HUES64 (cell line): ENCODE measurements at regions not wholly inside any gene's neighbourhood (a gene's known extent, or its start where the extent isn't known, plus 50 kb on each side); places are given as distances from the start of the nearest gene placed in this dataset.

ENCODE experiments used
- H3K27ac ChIP-seq: 2 replicates; pipeline ENCODE4 v1.7.0; 2013; ENCODE audit warnings: low read depth, low read length, inconsistent platforms
- H3K27me3 ChIP-seq: 2 replicates; pipeline ENCODE4 v1.6.1; 2013; ENCODE audit warnings: mild to moderate bottlenecking, low read length; ENCODE audit not compliant: insufficient read depth
- H3K36me3 ChIP-seq: 2 replicates; pipeline ENCODE4 v1.6.1; 2013; ENCODE audit warnings: mild to moderate bottlenecking, low read length; ENCODE audit not compliant: insufficient read depth
- H3K4me1 ChIP-seq: 2 replicates; pipeline ENCODE4 v1.6.1; 2013; ENCODE audit warnings: mild to moderate bottlenecking, low read length, moderate library complexity; ENCODE audit not compliant: insufficient read depth
- H3K4me3 ChIP-seq: 2 replicates; pipeline ENCODE4 v1.5.1; 2013; ENCODE audit warnings: mild to moderate bottlenecking, low read length, moderate library complexity
- H3K9ac ChIP-seq: 2 replicates; pipeline ENCODE4 v1.6.1; 2013; ENCODE audit warnings: mild to moderate bottlenecking, low read depth, low read length
- H3K9me3 ChIP-seq: 2 replicates; pipeline ENCODE4 v1.6.1; 2013; ENCODE audit warnings: low read depth, low read length; ENCODE audit not compliant: insufficient read depth
- WGBS: fragments of 150-250, 120-280 bp; methylation state at CpG from one replicate; pipeline ENCODE4 v1.1.7; 2013; ENCODE audit warnings: missing lambda C conversion rate; 5-methylcytosine and 5-hydroxymethylcytosine counted together

GRCh38 chr1:201660931-201661822 lies 122.2 kb downstream of the NAV1 start:
- H3K4me1 ChIP-seq = no peaks in the 10 kb centered on the region
- WGBS = 80% methylated on average over 7 of the region's 7 CpGs

GRCh38 chr1:201661823-201662359 lies 123.0 kb downstream of the NAV1 start:
- H3K9me3 ChIP-seq = no peaks in the 10 kb centered on the region
- H3K9ac ChIP-seq = no peak overlapping the region
- 93% methylated on average over 8 of the region's 8 CpGs for WGBS
- H3K27me3 ChIP-seq = no peaks in the 10 kb centered on the region
- no peaks in the 10 kb centered on the region for H3K36me3 ChIP-seq
- no peak overlapping the region for H3K4me3 ChIP-seq
- H3K27ac ChIP-seq = no peak overlapping the region
- no peaks in the 10 kb centered on the region for H3K4me1 ChIP-seq

More at GRCh38 chr1:201660931-201661822, 122.2 kb downstream of the NAV1 start:
- H3K9ac ChIP-seq = no peak overlapping the region
- H3K36me3 ChIP-seq = no peaks in the 10 kb centered on the region
- no peaks in the 10 kb centered on the region for H3K27me3 ChIP-seq
- no peak overlapping the region for H3K27ac ChIP-seq
- H3K4me3 ChIP-seq = no peak overlapping the region
- no peaks in the 10 kb centered on the region for H3K9me3 ChIP-seq

DNA sequence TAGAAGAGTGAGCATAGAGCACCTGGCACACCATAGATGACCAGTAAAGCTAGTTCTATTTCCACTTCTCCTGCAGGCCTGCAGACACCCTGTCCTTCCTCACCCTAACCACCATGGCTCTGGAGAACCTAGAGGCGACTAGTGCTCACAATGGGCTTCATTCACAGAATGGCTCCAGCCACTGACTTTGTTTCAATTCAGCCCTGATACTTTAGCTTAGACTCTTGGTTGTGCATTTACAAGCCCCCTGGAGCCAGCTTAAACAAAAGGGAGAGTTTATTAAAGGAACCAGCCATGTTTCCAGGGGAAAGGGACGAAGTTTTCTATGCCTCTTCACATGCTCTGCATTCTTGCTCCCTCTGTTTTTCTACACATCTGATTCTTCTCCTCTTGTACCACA lies 123.7 kb downstream of the NAV1 start:
- H3K4me1 ChIP-seq = no peaks in the 10 kb centered on the region
- WGBS = 93% methylated on average over 2 of the region's 2 CpGs
- no peak overlapping the region for H3K27ac ChIP-seq
- H3K9ac ChIP-seq = no peak overlapping the region
- no peaks in the 10 kb centered on the region for H3K27me3 ChIP-seq
- H3K36me3 ChIP-seq = no peaks in the 10 kb centered on the region
- H3K9me3 ChIP-seq = no peaks in the 10 kb centered on the region
- no peak overlapping the region for H3K4me3 ChIP-seq

DNA sequence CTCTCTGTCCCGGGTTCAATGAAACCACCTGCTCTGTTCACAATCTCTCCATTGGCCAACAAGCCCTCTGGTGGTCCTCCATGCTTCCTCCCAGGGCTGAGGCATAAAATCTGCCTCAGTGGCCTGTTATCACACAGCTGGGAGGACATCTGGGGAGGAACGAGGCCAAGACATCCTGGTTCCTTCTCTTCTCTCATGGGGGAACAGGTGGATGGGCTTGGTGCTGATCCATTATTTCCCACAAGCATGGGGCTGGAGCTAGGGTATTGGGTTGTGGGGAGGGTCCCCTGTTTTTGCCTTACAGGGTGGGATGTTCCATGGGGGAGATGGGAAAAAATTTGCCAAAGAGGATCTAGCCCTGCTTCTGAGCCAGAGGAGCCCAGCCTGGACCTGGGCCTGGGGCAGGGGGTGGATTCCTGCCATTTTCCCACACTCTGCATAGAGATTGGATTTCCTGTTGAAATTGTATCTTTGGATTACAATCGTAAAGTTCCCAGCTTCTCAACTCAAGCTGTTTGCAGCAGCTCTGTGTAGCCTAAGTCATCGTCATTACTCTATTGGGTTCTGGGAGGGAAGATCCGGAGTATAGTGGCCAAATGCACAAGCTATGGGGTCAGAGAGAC lies 124.7 kb downstream of the NAV1 start:
- no peak overlapping the region for H3K4me3 ChIP-seq
- H3K36me3 ChIP-seq = no peaks in the 10 kb centered on the region
- 95% methylated on average over 5 of the region's 5 CpGs for WGBS

GRCh38 chr1:201665036-201665435 lies 126.1 kb downstream of the NAV1 start:
- Histone ChIP-seq H3K9me3 (no peaks in the 10 kb centered on the region), H3K27me3 (no peaks in the 10 kb centered on the region), H3K4me1 (no peaks in the 10 kb centered on the region), H3K36me3 (no peaks in the 10 kb centered on the region), H3K4me3 (no peak overlapping the region), H3K9ac (no peak overlapping the region), H3K27ac (no peak overlapping the region)
- WGBS = 49% methylated on average over 7 of the region's 8 CpGs

More for the DNA sequence above, 124.7 kb downstream of the NAV1 start:
- H3K9ac ChIP-seq = no peak overlapping the region
- no peak overlapping the region for H3K27ac ChIP-seq
- H3K9me3 ChIP-seq = no peaks in the 10 kb centered on the region
- H3K27me3 ChIP-seq = no peaks in the 10 kb centered on the region
- no peaks in the 10 kb centered on the region for H3K4me1 ChIP-seq

GRCh38 chr1:201666102-201666501 lies 127.2 kb downstream of the NAV1 start:
- Histone ChIP-seq H3K4me3 (no peak overlapping the region), H3K27me3 (no peaks in the 10 kb centered on the region), H3K9me3 (no peaks in the 10 kb centered on the region), H3K4me1 (no peaks in the 10 kb centered on the region), H3K9ac (no peak overlapping the region), H3K27ac (no peak overlapping the region), H3K36me3 (no peaks in the 10 kb centered on the region)
- WGBS = 92% methylated on average over 5 of the region's 5 CpGs

DNA sequence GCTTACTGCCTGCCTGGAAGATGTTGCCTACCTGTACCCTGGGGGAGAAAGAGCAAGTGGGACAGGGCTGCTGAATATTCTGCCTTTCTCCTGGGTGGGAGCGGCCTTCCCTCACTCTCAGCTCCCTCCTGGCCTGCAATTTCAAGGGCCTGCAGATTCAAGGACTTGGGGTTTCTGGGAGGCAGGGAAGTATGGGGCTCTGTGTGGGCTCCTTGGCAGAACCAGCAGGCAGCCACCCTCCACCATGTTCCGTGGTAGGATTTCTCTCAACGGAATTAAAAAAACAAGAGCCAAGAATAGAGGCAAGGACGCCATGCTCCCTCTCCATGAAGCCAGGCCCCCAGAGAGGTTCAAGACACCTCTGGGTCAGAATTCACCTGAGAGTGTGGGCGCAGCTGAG lies 127.7 kb downstream of the NAV1 start:
- 94% methylated on average over 4 of the region's 5 CpGs for WGBS
- Histone ChIP-seq H3K36me3 (no peaks in the 10 kb centered on the region), H3K27ac (no peak overlapping the region), H3K4me3 (no peak overlapping the region), H3K4me1 (no peaks in the 10 kb centered on the region), H3K27me3 (no peaks in the 10 kb centered on the region), H3K9me3 (no peaks in the 10 kb centered on the region), H3K9ac (no peak overlapping the region)

GRCh38 chr1:201667479-201667878 lies 128.6 kb downstream of the NAV1 start:
- Histone ChIP-seq H3K9me3 (no peaks in the 10 kb centered on the region), H3K4me1 (no peaks in the 10 kb centered on the region), H3K4me3 (no peak overlapping the region), H3K9ac (no peak overlapping the region), H3K27ac (no peak overlapping the region), H3K36me3 (no peaks in the 10 kb centered on the region), H3K27me3 (no peaks in the 10 kb centered on the region)
- 75% methylated on average over 4 of the region's 5 CpGs for WGBS

DNA sequence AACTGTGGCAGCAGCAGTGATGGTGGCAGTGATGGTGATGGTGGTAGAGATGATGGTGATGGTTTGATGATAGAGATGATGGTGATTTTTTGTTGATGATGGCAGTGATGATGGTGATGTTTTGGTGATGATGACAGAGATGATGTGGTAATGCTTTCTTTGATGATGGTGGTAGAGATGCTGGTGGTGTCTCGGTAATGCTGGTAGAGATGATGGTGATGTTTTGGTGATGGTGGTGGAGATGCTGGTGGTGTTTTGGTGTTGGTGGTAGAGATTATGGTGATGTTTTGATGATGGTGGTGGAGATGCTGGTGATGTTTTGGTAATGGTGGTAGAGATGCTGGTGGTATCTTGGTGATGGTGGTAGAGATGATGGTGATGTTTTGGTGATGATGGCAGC lies 131.6 kb downstream of the NAV1 start:
- Histone ChIP-seq H3K36me3 (no peaks in the 10 kb centered on the region), H3K27me3 (no peaks in the 10 kb centered on the region), H3K4me1 (peaks cover 6% of the 10 kb centered on the region; the same call in 1 of the 2 replicates), H3K27ac (no peak overlapping the region), H3K9ac (no peak overlapping the region), H3K4me3 (no peak overlapping the region), H3K9me3 (no peaks in the 10 kb centered on the region)
- WGBS = 93% methylated on average over 1 of the region's 1 CpG

DNA sequence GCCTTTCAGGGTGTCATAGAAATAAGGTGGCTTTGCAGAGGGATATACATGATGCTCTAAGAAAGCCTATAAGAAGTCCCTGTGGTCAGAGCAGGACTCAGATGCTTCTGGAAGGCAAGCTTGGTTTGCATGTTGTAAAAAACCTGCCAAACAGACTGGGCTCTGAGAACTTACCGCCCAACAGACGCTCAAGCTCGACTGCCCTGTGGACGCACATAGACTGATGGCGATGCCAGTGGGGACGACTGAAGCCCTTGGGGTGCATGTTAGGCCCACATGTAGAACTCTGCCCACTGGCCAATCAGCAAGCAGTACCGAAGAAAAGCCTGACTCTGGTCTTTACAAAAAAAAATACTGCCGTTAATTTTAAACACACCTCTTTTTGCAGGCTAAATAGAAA lies 133.8 kb downstream of the NAV1 start:
- Histone ChIP-seq H3K4me3 (no peak overlapping the region), H3K36me3 (no peaks in the 10 kb centered on the region), H3K9ac (no peak overlapping the region), H3K4me1 (peaks cover 26% of the 10 kb centered on the region), H3K27ac (no peak overlapping the region), H3K9me3 (no peaks in the 10 kb centered on the region), H3K27me3 (no peaks in the 10 kb centered on the region)
- WGBS = 95% methylated on average over 8 of the region's 8 CpGs

GRCh38 chr1:201673093-201673492 lies 134.2 kb downstream of the NAV1 start:
- Histone ChIP-seq H3K4me3 (no peak overlapping the region), H3K9ac (no peak overlapping the region), H3K27me3 (no peaks in the 10 kb centered on the region), H3K9me3 (no peaks in the 10 kb centered on the region), H3K36me3 (no peaks in the 10 kb centered on the region), H3K4me1 (peaks cover 29% of the 10 kb centered on the region), H3K27ac (no peak overlapping the region)
- WGBS = 93% methylated on average over 9 of the region's 9 CpGs
